Common myeloid progenitor, CD34-positive (primary cell): ENCODE measurements at regions not wholly inside any gene's neighbourhood (a gene's known extent, or its start where the extent isn't known, plus 50 kb on each side); places are given as distances from the start of the nearest gene placed in this dataset.

ENCODE experiments used
- CTCF ChIA-PET: fragments of 350-600 bp; sonication (Branson Sonifier 250); formaldehyde crosslinking; loops from one replicate; lab custom pipeline; 2021; ENCODE audit warnings: antibody characterized with exemption; lab: Charles Lee
- POLR2A ChIA-PET: fragments of 350-600 bp; sonication (Branson Sonifier 250); formaldehyde crosslinking; loops from one replicate; lab custom pipeline; 2021; ENCODE audit warnings: antibody characterized with exemption; lab: Charles Lee
- DNase-seq, 3 donors: peaks; one replicate each; pipeline versions ENCODE4 v3.0.0 to v3.0.0-alpha.2; 2013
- H3K27ac ChIP-seq, 2 experiments: 1 replicate in 1 of 2; 2 replicates in 1 of 2; pipeline ENCODE4 v1.7.0; 2013; ENCODE audit warnings: inconsistent platforms in 2 of 2, low read length in 2 of 2, mild to moderate bottlenecking in 2 of 2, low read depth in 1 of 2, moderate library complexity in 1 of 2; ENCODE audit not compliant: severe bottlenecking in 2 of 2, insufficient read depth in 1 of 2, poor library complexity in 1 of 2
- H3K27me3 ChIP-seq, 5 experiments: replicated peaks in 2 of 5; 1 replicate in 3 of 5; 2 replicates in 2 of 5; pipeline versions ENCODE4 v1.6.1 to v1.7.0; 2013; ENCODE audit warnings: low read length in 4 of 5, mild to moderate bottlenecking in 2 of 5, moderate library complexity in 2 of 5, inconsistent platforms in 1 of 5; ENCODE audit not compliant: insufficient read depth in 5 of 5, control insufficient read depth in 4 of 5
- H3K36me3 ChIP-seq, 4 experiments: 1 replicate in 2 of 4; 2 replicates in 2 of 4; pipeline versions ENCODE4 v1.6.1 to v1.7.0; 2013; ENCODE audit warnings: low read length in 3 of 4, control low read depth in 1 of 4, mild to moderate bottlenecking in 1 of 4; ENCODE audit not compliant: control insufficient read depth in 4 of 4, insufficient read depth in 4 of 4
- H3K4me1 ChIP-seq, 4 experiments: 1 replicate in 3 of 4; 2 replicates in 1 of 4; pipeline versions ENCODE4 v1.6.1 to v1.7.1; 2013; ENCODE audit warnings: low read length in 3 of 4, mild to moderate bottlenecking in 3 of 4, control low read depth in 1 of 4, inconsistent platforms in 1 of 4, moderate library complexity in 1 of 4; ENCODE audit not compliant: control insufficient read depth in 4 of 4, insufficient read depth in 4 of 4; ENCODE audit errors: control extremely low read depth in 1 of 4
- H3K4me3 ChIP-seq, 7 experiments: 1 replicate in 4 of 7; 2 replicates in 3 of 7; pipeline versions ENCODE4 v1.5.1 to v1.7.0; 2013; ENCODE audit warnings: mild to moderate bottlenecking in 7 of 7, low read length in 6 of 7, moderate library complexity in 6 of 7, inconsistent platforms in 2 of 7, low read depth in 2 of 7, control low read depth in 1 of 7; ENCODE audit not compliant: insufficient read depth in 4 of 7, control insufficient read depth in 1 of 7; ENCODE audit errors: extremely low read depth in 1 of 7
- H3K9me3 ChIP-seq, 5 experiments: 1 replicate in 4 of 5; 2 replicates in 1 of 5; pipeline versions ENCODE4 v1.6.1 to v1.7.1; 2013; ENCODE audit warnings: low read length in 4 of 5, mild to moderate bottlenecking in 2 of 5, inconsistent platforms in 1 of 5, low read depth in 1 of 5, moderate library complexity in 1 of 5; ENCODE audit not compliant: control insufficient read depth in 4 of 5, insufficient read depth in 2 of 5; ENCODE audit errors: control extremely low read depth in 1 of 5
- WGBS: methylation state at CpG from one replicate; pipeline ENCODE4 v1.1.5; 2013; ENCODE audit not compliant: insufficient coverage; 5-methylcytosine and 5-hydroxymethylcytosine counted together

GRCh38 chr1:117702654-117703053 lies 96.8 kb downstream of the TENT5C start:
- POLR2A ChIA-PET = no interaction called here
- no peaks in the 10 kb centered on the region for H3K27me3 ChIP-seq
- H3K27ac ChIP-seq = no peak overlapping the region
- 96% methylated on average over 3 of the region's 3 CpGs for WGBS
- no peaks in the 10 kb centered on the region for H3K4me1 ChIP-seq
- no peak for DNase-seq
- CTCF ChIA-PET = no interaction called here
- no peaks in the 10 kb centered on the region for H3K36me3 ChIP-seq
- H3K9me3 ChIP-seq = peaks cover 0 to 6% (median 4%) of the 10 kb centered on the region in 5 experiments
- H3K4me3 ChIP-seq = no peak overlapping the region

GRCh38 chr1:117707371-117707770 lies 101.5 kb downstream of the TENT5C start:
- ChIA-PET CTCF (no interaction called here), POLR2A (no interaction called here)
- Histone ChIP-seq H3K9me3 (peaks cover 0 to 6% (median 4%) of the 10 kb centered on the region in 5 experiments), H3K36me3 (no peaks in the 10 kb centered on the region), H3K27ac (no peak overlapping the region), H3K27me3 (no peaks in the 10 kb centered on the region), H3K4me1 (peaks cover 0 to 2% (median 0%) of the 10 kb centered on the region in 4 experiments), H3K4me3 (no peak overlapping the region)
- no peak for DNase-seq

GRCh38 chr1:117708323-117709248 lies 102.7 kb downstream of the TENT5C start:
- 82% methylated on average over 10 of the region's 15 CpGs for WGBS
- CTCF ChIA-PET = interaction anchor here (0.9 to 6.4 kb wide), 4 partner anchors 10 to 50 kb away, joined by 3 to 38 read pairs (median 5); no protein-coding TSS in a partner anchor
- DNase-seq = no peak
- Histone ChIP-seq H3K27ac (no peak overlapping the region), H3K36me3 (no peaks in the 10 kb centered on the region), H3K27me3 (no peaks in the 10 kb centered on the region), H3K4me1 (peaks cover 0 to 2% (median 0%) of the 10 kb centered on the region in 4 experiments), H3K9me3 (peaks cover 0 to 6% (median 4%) of the 10 kb centered on the region in 5 experiments), H3K4me3 (no peak overlapping the region)
- POLR2A ChIA-PET = no interaction called here

GRCh38 chr1:117709249-117709691 lies 103.4 kb downstream of the TENT5C start:
- Histone ChIP-seq H3K27ac (no peak overlapping the region), H3K4me1 (peaks cover 0 to 4% (median under 1%) of the 10 kb centered on the region in 4 experiments), H3K4me3 (no peak overlapping the region), H3K36me3 (no peaks in the 10 kb centered on the region), H3K27me3 (no peaks in the 10 kb centered on the region), H3K9me3 (peaks cover 0 to 2% (median 0%) of the 10 kb centered on the region in 5 experiments)
- CTCF ChIA-PET = interaction anchor here (0.9 to 6.4 kb wide), 4 partner anchors 11 to 49 kb away, joined by 3 to 38 read pairs (median 5); no protein-coding TSS in a partner anchor
- WGBS = no CpG with 5 or more reads among the region's 4 CpGs
- no peak for DNase-seq
- POLR2A ChIA-PET = no interaction called here

GRCh38 chr1:117710710-117711109 lies 104.9 kb downstream of the TENT5C start:
- Histone ChIP-seq H3K36me3 (no peaks in the 10 kb centered on the region), H3K27me3 (no peaks in the 10 kb centered on the region), H3K4me1 (peaks cover 0 to 4% (median under 1%) of the 10 kb centered on the region in 4 experiments), H3K27ac (no peak overlapping the region), H3K9me3 (peaks cover 0 to under 1% (median 0%) of the 10 kb centered on the region in 5 experiments), H3K4me3 (no peak overlapping the region)
- POLR2A ChIA-PET = no interaction called here
- CTCF ChIA-PET = interaction anchor here (0.7 to 6.4 kb wide), 8 partner anchors 9 to 184 kb away, joined by 3 to 38 read pairs (median 4); no protein-coding TSS in a partner anchor
- WGBS = 97% methylated on average over 7 of the region's 8 CpGs
- DNase-seq = peak; percentile 11 to 30 (median 16)

- Histone ChIP-seq H3K36me3 (no peaks in the 10 kb centered on the region), H3K4me1 (peaks cover 0 to 4% (median under 1%) of the 10 kb centered on the region in 4 experiments), H3K27ac (no peak overlapping the region), H3K4me3 (no peak overlapping the region), H3K9me3 (peaks cover 0 to 4% (median 3%) of the 10 kb centered on the region in 5 experiments), H3K27me3 (no peaks in the 10 kb centered on the region)
- WGBS = no CpG with 5 or more reads among the region's 2 CpGs
- DNase-seq = no peak
- POLR2A ChIA-PET = no interaction called here
- CTCF ChIA-PET = interaction anchor here (1.7 to 6.4 kb wide), 2 partner anchors 41 to 182 kb away, joined by 4 to 38 read pairs; no protein-coding TSS in a partner anchor
These were observed 106.8 kb downstream of the TENT5C start for GRCh38 chr1:117712621-117713020.

- no peak for DNase-seq
- Histone ChIP-seq H3K27me3 (no peaks in the 10 kb centered on the region), H3K4me1 (peaks cover 0 to 4% (median 0%) of the 10 kb centered on the region in 4 experiments), H3K4me3 (no peak overlapping the region), H3K36me3 (no peaks in the 10 kb centered on the region), H3K27ac (no peak overlapping the region), H3K9me3 (peaks cover 0 to 9% (median 4%) of the 10 kb centered on the region in 5 experiments)
- no CpG with 5 or more reads among the region's 1 CpG for WGBS
- ChIA-PET POLR2A (no interaction called here), CTCF (no interaction called here)
These were observed 108.7 kb downstream of the TENT5C start for GRCh38 chr1:117714546-117714945.
